ENCODE measurements at regions not wholly inside any gene's neighbourhood (a gene's known extent, or its start where the extent isn't known, plus 50 kb on each side); places are given as distances from the start of the nearest gene placed in this dataset.
"Not testable (repeated sequence)": the region's sequence is repeated elsewhere in the genome, so short reads cannot be mapped to it uniquely, and the experiment has no call there.

DNA sequence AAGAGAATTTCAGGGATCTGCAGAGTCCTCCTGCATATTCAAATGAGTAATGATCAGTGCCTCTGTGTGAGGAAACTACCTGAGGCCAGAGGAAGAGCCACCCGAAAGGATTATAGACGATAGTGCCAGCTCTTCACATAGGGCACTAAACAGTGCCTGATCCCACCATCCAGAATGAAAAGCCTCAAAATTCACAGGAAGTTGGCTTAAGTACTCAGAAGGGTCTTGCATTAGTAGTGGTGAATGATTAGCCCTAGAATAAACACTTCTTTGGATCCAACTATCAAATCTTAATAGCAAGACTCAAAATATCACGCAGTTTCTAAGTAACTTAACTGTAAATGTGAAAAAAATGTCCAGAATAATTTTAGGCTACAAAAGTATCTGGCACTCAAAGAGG is 324.4 kb downstream of the ZNF674 start:
- DNase-seq: no peak

DNA sequence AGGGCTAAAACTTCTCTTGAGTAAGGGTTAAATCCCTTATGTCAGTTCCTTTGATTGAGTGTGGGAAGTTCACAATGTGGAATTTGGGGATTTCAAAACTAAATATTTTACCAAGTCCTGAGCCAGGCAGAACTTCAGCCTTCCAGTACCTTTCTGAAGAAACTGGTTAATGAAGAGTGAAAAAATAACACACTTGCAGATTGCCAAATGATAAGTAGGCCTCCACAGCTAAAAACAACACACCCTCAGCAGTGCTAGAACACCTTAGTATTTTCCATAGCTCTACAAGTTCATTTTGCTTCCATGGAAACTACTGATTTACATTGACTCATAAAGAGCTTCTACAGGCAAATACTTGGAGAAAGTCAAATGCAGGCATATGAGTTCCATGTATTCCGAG is 326.8 kb downstream of the ZNF674 start:
- DNase-seq: no peak

DNA sequence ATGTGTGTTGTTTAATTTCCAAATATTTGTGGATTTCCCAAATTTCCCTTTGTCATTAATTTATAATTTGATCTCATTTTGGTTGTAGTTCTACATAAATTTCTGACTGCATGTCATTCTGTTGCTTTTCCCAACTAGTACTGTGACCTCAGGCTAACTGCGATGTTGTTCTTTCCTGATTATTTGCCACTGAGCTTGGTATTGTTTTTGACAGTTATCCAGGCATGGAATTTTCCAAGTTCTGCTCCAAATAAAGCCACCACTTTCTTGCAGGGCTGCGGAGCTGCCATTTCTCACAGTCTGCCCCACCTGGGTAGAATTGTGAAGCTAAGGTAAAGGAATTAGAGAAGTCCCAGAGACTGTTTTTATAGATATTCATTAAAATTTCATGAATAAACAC is 328.8 kb downstream of the ZNF674 start:
- no peak for DNase-seq

DNA sequence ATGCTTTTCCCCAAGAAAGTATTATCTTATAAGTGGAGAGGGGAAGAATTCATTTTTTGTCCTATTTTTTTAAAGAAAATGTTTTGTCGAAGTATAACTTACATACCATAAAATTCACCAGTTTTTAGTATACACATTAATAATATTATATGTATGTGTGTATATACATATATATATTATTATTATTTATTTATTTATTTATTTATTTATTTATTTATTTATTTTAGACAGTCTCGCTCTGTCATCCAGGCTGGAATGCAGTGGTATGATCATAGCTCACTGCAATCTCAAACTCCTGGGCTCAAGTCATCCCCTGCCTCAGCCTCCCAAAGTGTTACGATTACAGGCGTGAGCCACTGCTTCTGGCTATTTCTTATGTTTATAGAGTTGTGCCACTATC is 334.1 kb downstream of the ZNF674 start:
- no peak for DNase-seq

DNA sequence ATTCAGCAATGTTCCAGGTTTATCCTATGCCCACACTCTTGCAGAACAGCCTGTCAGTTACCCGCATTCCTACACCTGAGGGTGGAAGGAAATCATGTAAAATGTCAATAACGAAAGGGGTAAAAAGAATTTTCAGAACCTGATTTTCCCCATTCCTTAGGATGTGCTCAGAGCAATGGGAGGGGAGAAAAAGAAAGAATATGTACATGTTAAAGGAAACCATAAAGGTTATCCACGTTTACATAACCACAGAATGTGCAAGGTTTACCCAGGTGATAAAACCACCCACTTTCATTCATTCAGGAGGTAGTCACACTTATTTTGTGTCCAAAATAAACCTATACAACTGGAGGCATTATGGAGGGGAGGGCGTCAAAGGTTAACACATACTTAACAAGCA is 335.5 kb downstream of the ZNF674 start:
- no peak for DNase-seq

DNA sequence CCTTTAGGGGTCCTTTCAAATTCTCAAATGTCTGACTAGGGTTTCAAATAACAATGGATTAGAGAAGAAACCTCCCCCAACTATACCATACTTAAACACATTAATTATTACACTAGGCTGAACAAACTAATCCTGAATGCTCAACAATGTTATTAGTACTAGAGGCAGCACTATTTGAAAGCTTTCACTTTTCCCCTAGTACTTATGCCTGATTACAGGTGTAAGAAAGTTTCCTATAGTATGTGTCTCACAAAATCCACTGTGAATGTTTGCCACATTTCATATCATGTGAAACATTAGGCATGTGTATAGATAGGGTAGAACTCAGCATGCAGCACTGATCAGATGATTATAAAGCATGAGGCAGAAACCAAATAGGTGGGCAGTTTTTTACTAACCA is 336.2 kb downstream of the ZNF674 start:
- DNase-seq: no peak

DNA sequence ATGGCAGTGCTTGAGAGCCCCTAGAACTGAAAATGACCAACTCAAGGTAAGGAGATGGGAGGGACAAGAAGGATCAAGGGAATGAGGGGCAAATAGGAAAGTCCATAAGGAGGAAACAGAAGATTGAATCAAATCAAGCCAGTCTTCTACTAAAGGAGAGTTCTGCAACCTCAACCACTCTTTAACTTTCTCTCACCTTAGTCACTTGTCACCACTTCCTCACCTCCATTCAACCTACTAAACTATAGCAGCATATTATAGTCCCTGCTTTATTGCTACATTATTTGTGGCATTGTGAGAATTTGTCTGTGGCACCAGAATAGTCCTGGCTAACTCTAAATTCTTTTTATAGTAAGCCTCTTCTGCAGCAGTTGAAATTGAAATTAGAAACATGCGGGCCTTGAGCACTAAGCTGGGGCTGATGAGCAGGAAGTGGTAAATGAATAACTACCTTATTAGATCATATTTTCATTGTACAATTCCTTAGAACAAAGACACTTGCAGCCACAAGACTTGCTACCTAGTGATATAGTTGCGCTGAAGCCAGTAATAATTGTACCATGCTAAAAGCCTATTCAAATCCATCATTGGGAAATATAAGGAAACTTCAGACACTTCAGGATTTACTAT is 336.9 kb downstream of the ZNF674 start:
- DNase-seq: no peak

DNA sequence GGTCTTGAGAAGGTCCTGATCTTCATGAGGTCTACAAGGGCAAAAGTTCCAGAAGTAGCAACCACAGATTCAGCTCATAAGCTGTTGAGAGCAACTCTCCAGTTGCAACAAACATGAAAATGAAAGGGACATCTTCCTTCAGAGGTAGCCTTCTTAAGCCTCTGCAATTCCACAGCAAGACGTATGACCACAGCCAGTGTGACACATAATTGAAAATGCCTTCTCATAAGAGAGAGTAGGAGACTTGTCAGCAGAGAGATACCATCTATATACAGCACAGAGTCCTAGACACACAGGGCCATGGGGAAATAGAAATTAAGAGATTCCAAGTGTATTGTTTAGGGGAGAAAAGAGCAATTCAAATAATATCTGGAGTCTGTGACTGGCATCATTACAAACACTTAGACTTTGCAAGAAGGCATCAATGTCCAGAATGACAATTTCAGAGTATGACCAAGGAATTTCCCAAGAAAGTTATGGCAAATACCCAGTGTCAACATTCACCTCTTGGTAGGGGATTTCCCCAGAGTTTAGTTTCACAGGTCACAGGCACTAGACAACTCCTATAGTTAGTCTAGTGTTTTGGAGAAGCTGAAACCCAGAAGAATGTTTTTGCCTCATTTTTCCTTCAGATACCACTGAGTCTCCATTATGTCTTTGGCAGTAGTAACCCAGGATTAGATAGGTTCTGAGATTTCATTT is 340.3 kb downstream of the ZNF674 start:
- no peak for DNase-seq

DNA sequence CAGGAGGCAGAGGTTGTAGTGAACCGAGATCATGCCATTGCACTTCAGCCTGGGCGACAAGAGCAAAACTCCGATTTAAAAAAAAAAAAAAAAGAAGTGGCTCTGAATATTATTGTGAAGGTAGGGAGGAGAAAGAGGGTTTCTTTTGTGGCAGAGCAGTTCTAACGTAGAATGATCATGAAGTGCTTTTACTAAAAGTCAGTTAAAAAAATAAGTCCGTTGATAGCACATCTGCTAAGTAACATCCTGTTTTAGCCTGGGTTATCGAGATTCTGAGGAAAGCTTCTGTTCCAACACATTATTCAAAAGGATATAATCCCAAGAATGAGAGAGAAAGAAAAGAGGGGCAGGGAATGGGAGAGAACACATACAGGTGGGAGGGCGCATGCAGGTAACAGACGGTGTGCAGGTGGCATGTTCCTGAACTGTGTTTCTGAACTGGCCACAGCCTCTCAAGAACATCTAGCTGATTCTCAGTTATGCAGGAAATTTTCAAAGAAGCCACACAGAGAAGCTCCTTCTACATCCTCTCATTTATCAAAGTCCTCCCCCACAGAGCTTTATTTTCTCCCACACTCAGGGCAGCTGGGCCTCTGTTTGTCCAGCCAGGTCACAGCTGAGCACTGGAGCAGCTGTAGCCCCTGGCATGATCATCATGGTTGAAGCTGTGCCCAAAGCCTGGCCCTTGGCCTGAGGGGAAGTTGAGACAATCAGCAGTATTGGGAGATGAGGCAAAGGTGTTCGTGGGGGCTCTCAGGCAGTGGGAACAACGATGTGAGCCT is 342.3 kb downstream of the ZNF674 start:
- DNase-seq: no peak

DNA sequence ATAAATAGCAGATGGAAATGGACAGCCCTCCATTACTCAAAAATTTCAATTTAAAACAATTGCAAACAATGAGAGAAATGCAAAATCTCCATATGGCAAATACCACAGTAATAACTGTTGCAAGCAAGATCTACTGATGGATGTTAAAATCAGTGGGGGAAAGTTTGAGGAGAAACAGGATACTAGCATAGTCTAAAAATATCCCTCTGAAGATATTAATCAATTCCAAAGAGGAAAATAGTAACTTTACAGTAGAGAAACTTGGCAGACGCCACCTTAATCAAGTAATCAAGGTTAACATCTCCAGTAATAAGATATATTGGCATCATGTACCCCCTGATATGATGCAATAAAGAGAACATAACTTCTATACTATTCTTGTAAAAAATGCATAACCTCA is 344.8 kb downstream of the ZNF674 start:
- DNase-seq: no peak

DNA sequence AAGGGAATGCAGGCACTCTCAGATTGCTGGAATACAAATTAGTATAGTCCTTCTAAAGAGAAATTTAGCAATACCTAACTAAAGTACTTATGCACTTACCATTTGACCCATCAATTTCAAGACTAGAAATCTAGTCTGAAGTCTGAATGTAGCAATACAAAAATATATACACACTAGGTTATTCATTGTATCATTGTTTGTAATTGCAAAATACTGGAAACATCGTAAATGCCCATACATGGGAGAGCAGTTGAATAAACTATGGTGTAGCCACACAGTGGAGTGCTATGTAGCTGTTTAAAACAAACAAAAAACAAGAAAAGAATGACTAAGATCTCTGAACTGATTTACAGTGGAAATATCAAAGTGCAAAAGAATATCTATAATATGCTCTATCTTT is 346.4 kb downstream of the ZNF674 start:
- DNase-seq: no peak

DNA sequence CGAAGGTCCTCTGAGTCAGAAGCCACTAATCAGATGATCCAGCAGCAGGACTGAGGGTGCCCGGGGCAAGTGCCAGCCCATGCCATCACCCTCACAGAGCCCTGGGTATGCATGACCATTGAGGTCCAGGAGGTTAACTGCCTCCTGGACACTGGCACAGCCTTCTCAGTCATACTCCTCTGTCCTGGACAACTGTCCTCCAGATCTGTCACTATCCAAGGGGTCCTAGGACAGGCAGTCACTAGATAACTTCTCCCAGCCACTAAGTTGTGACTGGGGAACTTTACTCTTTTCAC is 358.5 kb downstream of the ZNF674 start:
- DNase-seq: not testable (repeated sequence)

DNA sequence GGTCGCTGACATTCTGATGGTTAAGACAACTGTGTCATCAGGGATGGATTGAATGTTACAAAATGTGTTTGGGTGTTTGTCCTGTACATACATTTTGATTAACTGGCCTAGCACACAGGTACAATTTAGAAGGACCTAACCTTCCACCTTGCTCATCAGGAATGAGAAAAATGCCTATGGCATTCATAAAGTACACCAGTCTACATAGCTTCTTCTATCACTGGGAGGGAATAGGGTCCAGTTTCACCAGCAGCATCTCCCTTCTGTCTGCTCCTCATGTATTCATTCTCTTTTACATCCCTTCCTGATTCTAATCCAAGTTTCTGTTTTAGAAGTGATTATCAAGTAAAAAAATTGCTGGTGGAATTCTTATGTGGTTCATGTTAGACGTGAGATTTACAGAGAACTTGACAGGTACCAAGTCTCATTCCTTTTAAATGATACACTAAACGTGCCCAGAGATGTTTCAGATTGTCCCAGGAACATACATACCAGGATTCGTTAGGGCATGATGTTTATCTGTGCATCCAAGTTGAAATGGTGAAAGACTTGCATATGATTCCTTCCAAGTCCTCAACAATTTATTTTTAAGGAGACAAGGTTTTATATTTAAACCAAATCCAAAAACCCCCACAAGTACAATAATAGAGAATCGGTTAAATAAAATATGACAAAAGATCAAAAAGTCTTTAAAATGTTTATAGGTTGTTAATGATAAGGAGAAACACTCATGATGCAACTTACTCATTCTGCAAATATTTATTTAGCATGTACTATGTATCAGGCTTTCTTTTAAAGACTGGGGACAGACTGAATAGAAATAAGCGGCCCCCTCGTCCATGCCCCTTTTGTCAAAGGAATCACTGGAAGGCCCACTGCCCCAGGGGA is 359.1 kb downstream of the ZNF674 start:
- DNase-seq: no peak

DNA sequence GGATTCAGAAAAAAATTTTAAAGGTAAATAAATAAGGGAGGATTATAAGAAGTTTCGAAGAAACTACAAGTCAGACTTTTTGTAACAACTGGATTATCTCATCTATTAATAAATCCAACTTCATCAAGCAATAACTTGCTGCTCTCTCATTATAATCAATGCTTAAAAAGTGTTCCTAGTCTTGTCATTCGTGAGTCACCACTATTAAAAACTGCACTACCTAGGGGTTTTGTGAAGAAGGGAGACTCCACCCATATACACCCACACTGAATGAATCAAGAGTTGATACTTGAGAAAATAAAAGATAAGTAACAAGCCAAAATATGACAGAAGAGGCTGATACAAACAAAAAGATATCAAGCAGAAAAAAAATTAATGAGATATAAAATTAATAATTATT is 360.5 kb downstream of the ZNF674 start:
- no peak for DNase-seq

DNA sequence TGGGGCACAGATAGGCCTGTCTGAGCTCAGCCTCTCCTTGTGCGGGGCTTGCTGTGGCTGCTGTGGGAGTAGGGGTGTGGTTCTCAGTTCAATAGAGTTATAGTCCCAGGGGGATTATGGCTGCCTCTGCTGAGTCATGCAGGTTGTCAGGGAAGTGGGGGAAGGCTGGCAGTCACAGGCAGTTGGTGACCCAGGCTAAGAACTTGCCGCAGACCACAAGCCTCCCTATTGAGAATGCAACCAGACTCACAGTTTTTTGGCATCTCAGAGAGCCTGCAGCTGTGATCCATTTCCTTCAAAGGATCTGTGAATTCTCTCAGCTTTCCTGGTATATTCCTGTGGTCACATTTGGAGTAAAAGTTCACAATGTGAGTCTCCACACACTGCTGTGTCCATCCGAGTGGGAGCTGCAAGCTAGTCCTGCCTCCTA is 364.9 kb downstream of the ZNF674 start:
- no peak for DNase-seq

DNA sequence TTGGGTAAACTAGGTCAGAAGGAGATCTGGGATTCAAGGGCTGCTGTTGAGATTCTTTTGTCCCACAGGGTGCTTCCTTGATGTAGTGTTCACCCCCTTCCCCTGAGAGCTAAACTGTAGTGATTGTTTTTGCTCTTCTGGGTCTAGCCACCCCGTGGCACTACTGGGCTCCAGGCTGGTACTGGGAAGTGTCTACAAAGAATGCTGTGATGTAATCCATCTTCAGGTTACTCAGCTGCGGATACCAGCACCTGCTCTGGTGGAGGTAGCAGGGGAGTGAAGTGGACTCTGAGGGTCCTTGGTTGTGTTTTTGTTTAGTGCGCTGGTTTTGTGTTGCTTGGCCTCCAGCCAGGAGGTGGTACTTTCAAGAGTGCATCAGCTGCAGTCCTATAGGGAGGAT is 365.5 kb downstream of the ZNF674 start:
- no peak for DNase-seq

DNA sequence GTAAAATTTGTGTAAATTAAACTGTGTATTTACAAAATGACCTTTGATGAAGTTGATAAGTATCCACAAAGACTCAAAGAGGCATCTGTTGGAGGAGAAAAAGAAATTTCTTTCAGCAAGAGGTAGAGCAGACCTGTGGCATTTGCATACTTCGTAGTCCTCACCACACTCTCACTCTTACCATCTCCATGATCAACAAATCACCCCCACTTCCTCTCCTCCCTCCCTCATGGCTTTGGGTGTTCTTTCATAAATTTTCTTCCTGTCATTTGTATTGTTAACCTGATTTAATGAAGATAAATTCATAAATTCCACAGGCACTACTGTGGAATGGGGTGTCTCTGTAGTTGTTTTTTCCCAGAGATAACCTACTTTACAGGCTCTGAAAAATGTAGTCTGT is 366.5 kb downstream of the ZNF674 start:
- DNase-seq: no peak

DNA sequence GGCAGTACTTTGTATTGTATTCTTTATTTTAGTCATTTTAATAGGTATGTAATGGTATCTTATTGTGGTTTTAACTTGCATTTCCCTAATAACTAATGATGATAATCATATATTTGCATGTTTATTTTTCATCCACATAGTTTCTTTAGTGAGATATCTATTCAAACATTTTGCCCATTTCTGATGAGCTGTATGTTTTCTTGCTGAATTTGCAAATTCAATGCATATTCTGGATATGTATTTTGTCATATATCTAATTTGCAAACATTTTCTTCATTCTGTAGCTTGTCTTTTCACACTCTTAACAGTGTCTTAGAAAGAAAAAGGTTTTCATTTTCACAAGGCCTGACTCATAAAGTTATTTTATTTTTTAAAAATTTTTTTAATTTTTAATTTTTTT is 372.1 kb downstream of the ZNF674 start:
- DNase-seq: no peak

DNA sequence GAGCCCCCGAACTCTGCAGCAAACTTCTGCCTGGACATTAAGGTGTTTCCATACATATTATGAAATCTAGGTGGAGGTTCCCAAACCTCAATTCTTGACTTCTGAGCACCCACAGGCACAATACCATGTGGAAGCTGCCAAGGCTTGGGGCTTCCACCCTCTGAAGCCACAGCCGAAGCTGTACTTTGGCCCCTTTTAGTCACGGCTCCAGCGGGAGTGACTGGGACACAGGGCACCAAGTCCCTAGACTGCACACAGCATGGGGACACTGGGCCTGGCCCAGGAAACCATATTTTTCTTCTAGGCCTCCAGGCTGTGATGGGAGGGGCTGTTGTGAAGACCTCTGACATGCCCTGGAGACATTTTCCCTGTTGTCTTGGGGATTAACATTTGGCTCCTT is 373.8 kb downstream of the ZNF674 start:
- DNase-seq: not testable (repeated sequence)

DNA sequence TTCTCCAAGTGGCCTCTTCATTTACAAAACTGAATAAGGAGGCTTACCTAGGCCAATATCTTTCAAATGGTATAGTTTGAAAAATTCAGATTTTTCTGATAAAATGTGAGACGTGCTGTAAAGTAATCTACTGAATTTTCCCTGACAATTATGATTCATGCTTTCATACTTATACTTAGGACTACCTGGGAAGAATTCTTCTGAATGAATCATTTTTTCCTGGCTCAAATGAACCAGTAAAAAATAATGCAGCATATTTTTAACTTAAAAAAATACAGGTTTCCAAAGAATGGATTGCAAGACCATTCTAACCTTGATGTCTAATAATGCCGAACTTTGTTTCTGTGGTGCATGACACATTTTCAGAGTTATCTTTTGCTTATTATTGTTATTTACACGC is 375.4 kb downstream of the ZNF674 start:
- no peak for DNase-seq

DNA sequence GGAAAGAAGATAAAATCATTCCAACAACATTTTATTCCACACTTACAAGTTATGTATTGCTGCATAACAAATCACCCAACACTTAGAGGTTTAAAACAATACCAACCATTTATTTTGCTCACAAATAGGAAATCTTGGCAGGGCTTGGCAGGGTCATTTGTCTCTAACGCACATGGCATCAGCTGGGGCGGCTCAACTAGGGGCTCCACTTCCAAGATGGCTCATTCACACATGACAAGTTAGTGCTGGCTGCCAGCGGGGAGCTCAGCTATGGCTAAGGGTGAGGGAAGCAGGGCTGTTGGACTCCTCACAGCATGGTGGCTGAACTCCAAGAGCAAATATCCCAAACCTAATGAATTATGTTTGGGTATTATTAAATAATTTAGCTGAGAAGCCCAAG is 377.0 kb downstream of the ZNF674 start:
- no peak for DNase-seq

DNA sequence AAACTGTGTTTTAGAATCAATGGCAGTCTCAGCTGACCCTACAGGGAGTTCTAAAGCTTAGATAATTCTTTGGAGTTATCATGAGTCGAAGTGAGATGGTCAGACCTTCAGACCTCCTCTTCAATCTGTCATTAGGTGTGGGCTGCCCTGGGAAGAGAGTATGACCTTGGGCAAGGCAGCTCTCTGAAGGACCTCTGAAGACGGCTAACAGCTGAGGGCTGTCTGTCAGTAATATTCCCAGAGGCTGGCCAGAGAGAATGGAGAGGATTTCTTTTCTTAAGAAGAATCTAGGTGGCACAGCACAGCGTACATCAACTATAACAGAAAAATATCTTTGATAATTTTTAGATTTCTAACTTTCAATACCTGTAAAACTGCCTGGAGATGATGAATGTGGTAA is 379.4 kb downstream of the ZNF674 start:
- DNase-seq: no peak

DNA sequence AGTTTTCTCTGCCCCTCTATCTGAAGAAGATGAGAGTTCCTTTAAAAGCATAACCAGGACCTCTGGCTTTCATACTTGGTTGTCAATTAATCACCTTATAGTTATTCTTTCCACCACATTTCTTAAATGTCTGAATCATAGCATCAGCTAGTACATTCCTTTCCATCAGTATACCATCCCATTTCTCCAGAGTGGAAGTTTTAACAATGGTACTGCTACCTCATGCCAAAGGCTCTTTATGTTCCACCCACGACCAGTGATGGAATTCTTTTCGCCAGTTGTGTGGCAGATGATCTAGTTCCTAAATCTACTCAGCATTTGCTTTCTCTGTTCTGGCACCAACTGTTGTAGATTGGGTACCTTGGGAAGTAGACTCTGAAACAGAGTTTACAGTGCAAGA is 379.8 kb downstream of the ZNF674 start:
- no peak for DNase-seq

Measured in skin of body (tissue), 1 donor.